AG08396 (cell line): ENCODE measurements at regions not wholly inside any gene's neighbourhood (a gene's known extent, or its start where the extent isn't known, plus 50 kb on each side); places are given as distances from the start of the nearest gene placed in this dataset.

Experiments
- DNase-seq: peaks from one replicate; pipeline ENCODE4 v3.0.0; 2012; ENCODE audit warnings: low spot score, mixed read lengths

- no peak for DNase-seq
These were observed 96.1 kb upstream of the SALL3 start for GRCh38 chr18:78883501-78883900.

GRCh38 chr18:78884502-78884901 lies 95.1 kb upstream of the SALL3 start:
- DNase-seq, result no peak

GRCh38 chr18:78889250-78889649 lies 90.4 kb upstream of the SALL3 start:
- no peak for DNase-seq

DNA sequence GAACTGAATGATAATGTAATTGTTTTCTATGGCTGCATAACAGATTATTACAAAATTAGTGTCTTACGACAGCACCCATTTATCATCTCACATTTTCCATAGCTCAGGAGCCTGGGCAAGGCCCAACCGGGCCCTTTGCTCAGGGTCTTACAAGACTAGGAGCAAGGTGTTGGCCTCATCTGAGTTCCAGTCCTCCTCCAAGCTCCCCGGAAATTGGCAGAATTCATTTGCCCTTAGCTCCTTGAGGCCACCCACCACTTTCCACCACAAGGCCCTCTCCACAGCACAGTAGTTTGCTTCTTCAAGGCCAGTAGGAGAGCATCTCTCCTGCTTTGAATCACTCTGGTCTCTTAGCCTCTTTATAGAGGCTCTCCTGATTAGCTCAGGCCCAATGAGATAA lies 89.2 kb upstream of the SALL3 start:
- no peak for DNase-seq

GRCh38 chr18:78891185-78891762 lies 88.3 kb upstream of the SALL3 start:
- no peak for DNase-seq

- DNase-seq, result no peak
These were observed 87.4 kb upstream of the SALL3 start for GRCh38 chr18:78892177-78892576.

- DNase-seq, result no peak
These were observed 86.9 kb upstream of the SALL3 start for GRCh38 chr18:78892721-78893120.

DNA sequence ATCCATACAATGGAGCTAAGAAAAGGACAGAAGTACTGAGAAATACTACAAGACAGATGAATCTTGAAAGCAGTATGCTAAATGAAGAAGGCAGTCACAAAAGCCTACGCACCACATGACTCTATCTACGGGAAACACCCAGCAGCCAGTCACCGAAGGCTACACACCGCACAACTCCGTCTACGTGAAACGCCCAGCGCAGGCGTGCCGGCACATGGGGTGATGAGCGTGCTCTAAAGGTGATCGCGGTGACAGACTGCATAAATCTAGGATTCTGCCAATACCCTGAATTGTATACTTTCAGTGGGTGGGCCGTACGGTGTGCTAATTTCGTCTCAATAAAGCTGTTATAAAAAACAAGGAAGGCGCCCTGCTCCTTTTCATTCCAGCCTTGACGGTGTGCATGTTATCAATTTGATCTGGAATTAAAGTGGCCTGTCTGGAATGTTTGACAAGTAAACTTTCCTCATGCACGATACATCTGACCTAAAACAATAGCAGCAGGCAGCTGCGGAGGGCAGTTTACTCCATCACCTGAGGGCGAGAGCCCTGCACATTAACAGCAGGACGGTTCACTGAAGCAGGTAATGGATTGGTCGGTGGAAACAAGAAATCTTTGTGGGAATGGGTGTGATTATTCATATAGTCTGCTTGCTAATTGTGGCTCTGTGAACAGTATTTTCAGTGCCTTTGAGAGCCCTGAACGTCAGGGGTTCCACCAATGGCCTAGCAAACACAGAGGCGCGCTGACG lies 86.2 kb upstream of the SALL3 start:
- DNase-seq, result no peak

GRCh38 chr18:78894033-78894305 lies 85.6 kb upstream of the SALL3 start:
- no peak for DNase-seq

DNA sequence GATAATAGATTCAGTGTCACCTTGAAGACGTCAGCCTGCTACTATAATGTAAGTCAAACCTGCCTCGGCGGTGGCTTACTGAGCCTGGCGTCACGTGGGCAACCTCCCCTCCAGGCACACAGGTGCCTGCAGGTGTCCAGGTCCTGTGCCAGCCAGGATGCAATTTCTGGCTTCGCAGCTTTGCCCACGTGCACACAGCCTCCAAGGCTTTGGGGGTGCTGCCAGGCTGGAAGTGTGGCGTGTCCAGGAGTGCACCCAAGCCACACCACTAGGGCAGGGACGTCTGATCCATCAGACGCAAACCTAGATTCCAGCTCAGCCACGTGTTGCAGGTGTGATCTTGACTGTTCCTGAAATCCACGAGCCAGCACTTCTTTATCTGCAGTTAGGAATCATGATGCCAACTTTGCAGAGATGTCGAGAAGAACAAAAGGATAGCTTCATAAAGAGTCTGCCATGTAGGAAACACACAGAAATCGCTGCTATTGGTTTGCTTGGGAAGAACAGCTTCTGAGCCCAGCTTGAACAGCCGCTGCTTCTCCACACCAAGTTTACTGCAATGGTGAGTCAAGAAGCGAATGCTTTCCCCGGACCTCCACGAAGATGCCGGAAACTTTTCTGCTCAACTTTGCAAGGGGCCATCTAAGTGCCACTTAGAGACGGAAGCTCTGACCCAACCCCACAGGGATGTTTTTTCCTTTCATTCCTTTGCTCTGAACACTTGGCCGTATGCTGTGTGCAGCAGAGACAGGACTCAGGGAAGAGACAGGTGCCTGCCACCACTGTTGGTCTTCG lies 84.2 kb upstream of the SALL3 start:
- no peak for DNase-seq

- no peak for DNase-seq
These were observed 83.3 kb upstream of the SALL3 start for GRCh38 chr18:78896111-78896905.

DNA sequence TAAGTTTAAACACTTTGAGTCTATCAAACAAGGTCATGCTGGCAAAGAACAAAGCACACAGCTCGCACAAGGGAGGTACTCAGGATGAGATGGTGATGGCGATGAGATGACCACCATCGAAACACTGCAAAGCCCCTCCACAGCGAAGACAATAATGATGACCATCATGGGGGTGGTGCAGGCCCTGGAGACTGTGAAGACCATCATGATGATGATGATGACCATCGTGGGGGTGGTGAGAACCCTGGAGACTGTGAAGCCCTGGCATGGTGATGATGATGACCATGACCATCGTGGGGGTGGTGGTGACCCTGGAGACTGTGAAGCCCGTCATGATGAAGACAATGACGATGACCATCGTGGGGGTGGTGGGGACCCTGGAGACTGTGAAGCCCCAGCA lies 81.6 kb upstream of the SALL3 start:
- DNase-seq, result no peak

DNA sequence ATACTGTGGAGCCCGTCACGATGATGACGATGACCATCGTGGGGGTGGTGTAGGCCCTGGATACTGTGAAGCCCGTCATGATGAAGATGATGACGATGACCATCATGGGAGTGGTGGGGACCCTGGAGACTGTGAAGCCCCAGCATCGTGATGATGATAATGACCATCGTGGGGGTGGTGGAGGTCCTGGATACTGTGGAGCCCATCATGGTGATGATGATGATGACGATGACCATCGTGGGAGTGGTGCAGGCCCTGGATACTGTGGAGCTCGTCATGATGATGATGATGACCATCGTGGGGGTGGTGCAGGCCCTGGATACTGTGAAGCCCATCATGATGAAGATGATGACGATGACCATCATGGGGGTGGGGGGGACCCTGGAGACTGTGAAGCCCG lies 81.0 kb upstream of the SALL3 start:
- DNase-seq, result no peak

DNA sequence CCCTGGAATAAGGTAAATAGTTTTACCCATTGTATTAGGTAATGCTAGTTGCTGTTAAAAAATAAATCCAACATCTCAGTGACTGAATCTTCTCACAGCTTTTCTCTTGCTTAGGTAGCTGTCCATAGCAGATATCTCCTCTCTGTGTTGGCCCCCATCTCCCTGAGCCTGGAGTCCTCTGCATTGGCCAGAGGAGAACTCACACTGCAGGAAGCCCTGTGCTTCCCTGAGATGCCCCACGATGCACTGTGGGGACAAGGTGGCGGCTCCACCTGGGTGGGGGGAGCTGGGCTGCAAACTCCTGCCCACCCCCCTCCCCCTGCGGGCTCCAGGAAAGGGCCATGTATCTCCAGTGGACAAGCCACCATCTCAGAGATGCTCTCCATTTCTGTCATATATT lies 80.4 kb upstream of the SALL3 start:
- DNase-seq, result no peak

DNA sequence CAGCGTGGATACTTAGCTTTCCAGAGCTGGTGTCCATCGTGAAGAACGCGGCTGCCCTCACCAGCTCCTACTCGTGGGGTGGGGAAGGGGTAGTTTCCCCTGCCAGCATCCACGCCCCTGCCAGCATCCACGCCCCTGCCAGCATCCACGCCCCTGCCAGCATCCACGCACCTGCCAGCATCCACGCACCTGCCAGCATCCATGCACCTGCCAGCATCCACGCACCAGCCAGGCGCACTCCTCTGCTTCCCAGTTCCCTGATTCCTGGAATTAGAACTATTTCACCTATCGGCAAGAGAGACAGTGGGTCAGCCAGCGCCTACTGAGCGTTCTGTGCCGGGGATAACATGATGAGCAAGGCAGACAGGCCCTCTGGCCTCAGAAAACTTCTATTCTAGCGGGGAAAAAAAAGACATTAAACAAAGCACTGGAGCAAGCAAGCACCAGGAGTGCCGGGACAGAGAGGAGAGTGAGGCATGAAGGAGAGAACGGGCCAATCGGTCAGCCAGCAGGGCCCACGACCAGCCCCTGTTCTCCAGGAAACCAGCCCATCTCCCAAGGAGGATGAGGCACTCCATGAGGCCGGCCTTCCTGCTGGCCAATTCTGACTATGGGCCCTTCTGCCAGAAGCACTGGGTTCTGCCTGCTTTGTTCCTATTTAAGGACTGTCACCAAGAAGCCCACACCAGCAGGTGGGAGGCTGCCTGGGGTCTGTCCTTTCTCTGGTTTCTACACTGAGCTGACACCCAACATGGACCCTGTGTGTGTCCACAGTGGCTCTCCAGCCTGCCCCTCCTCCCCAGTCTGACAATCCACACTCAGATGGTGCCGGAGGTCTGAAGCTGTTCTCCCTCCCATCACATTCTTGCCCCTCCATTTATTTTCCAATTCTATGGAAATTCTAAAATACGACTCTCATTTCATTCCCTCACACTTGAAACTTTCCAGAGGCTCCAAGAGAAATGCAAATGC lies 78.4 kb upstream of the SALL3 start:
- no peak for DNase-seq

- no peak for DNase-seq
These were observed 77.5 kb upstream of the SALL3 start for GRCh38 chr18:78901923-78902794.

DNA sequence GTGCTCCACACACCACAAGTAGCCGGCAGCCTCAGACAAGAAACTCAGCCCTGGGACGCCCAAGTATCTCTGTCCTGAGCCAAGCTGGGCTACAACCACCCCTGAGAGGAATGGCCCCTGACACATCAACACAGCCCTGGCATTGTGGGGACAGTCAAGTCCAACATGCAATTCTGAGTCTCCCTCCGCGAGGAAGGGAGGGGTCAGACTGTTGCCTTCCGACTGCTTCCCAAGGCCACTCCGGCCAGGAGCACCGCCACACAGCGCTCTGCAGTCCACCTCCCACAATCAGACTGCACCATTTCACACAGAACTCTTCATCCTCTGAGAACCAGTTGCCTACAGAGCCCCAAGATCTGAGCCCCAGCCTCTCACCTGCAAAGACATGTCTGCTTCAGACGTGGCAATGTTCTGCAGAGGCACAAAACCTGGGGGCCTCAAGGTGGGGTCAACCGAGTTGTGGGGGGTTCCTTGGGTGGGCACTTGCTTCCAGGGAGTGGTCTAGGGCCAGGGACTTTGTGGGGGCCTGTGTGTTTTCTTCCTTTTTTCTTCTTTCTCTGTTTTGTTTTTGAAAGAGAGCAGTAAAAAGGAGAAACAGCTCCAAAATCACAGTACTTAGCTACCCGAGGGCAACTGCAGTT lies 76.7 kb upstream of the SALL3 start:
- DNase-seq, result no peak

- no peak for DNase-seq
These were observed 76.0 kb upstream of the SALL3 start for GRCh38 chr18:78903436-78904178.

- no peak for DNase-seq
These were observed 75.5 kb upstream of the SALL3 start for GRCh38 chr18:78904179-78904531.
